ENCODE measurements at regions not wholly inside any gene's neighbourhood (a gene's known extent, or its start where the extent isn't known, plus 50 kb on each side); places are given as distances from the start of the nearest gene placed in this dataset.

DNA sequence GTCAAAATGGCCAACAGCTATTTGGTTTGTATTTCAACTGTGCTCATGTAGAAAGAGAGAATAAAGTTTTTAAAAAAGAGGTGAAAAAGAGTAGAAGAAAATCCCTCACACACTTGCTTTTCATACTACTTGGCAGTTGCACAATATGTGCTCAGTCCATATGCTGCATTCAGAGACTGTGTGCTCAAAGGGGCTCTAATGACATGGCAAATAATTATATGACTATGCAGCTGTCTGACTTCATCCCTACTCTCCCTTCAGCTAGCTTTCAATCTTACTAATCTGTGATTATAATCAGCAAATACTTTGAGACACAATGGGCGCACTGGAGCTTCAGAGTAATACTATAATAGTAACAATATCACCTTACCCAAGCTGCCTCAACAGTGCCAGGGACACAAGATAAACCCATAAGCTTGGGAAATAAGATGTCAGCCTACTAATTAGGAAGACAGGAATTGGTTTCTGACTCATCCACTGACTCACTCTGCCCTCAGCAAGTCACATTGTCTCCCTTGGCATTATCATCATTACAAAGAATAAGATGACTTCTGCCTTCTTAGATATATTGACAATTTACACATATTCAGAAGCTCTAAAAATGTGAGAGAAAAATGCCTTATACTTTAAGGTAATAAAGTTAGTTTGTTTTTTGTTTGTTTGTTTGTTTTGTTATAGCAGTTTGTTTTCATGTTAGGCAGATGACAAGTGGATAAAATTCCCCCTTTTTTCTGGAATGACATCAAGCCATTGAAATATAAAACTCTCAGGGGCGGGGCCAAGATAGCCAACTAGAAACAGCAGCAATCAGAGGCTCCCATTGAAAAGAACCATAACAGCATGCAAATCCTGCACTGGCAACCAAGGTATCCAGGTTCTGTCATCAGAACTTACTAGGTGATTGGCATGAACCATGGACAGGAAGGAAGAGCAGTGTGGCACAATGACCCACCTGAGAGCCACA lies 311.6 kb downstream of the FAM133A start:
- H3K9me3 ChIP-seq (ENCODE audit: insufficient read depth in 2 of 2, low read depth in 1 of 2, low read length in 1 of 2), result no peaks in the 10 kb centered on the region; a peak in 1 of 4 replicates
- H3K36me3 ChIP-seq (ENCODE audit: control insufficient read depth in 2 of 4, insufficient read depth in 4 of 4, low read length in 3 of 4), result no peaks in the 10 kb centered on the region
- no peak overlapping the region for H4K5ac ChIP-seq (ENCODE audit: insufficient read length, low read depth, low read length)
- no peak overlapping the region for H2BK12ac ChIP-seq (ENCODE audit: low read depth, low read length)
- H2AFZ ChIP-seq (ENCODE audit: low read length), result no peak overlapping the region
- H4K91ac ChIP-seq (replicated peaks; ENCODE audit: insufficient read length, low read length), result no peak overlapping the region
- H3K27me3 ChIP-seq (replicated peaks in 1 of 4; ENCODE audit: control insufficient read depth in 3 of 4, extremely low read depth in 1 of 4, insufficient read depth in 3 of 4, low read length in 3 of 4), result no peaks in the 10 kb centered on the region
- ChIA-PET POLR2A (ENCODE audit: partially characterized antibody) (no interaction called here), CTCF (ENCODE audit: partially characterized antibody) (no interaction called here)
- H3K23me2 ChIP-seq (ENCODE audit: low read depth, low read length), result no peaks in the 10 kb centered on the region
- FAIRE-seq (no peak), DNase-seq (ENCODE audit: low read depth in 1 of 2, low spot score in 2 of 2) (no peak)
- no peaks in the 10 kb centered on the region for H3K79me1 ChIP-seq (ENCODE audit: low read depth, low read length)
- H3K23ac ChIP-seq (ENCODE audit: insufficient read length), result no peak overlapping the region
- no peak overlapping the region for H2BK120ac ChIP-seq (replicated peaks; ENCODE audit: low read depth, low read length)
- H2BK15ac ChIP-seq (ENCODE audit: low read length), result no peak overlapping the region
- H3K79me2 ChIP-seq (ENCODE audit: control insufficient read depth in 1 of 2, insufficient read depth in 2 of 2, low read length in 2 of 2), result no peaks in the 10 kb centered on the region
- H3K18ac ChIP-seq (ENCODE audit: extremely low read depth, low read length), result no peak overlapping the region
- H3K27ac ChIP-seq (ENCODE audit: low read depth, low read length), result no peak overlapping the region
- no peak overlapping the region for H3K14ac ChIP-seq (ENCODE audit: insufficient read length)
- H4K20me1 ChIP-seq (replicated peaks in 1 of 2; ENCODE audit: control insufficient read depth in 1 of 2, insufficient read depth in 2 of 2, low read length in 2 of 2), result no peaks in the 10 kb centered on the region
- no peak overlapping the region for H3K9ac ChIP-seq (replicated peaks in 1 of 4; ENCODE audit: extremely low read depth in 1 of 4, low read depth in 3 of 4, low read length in 3 of 4)
- TF ChIP-seq BACH1 (IDR thresholded peaks at IDR 0.05; ENCODE audit: low read length), result no peak
- TF ChIP-seq SP2 (IDR thresholded peaks at IDR 0.05; ENCODE audit: low read length), result no peak
- TF ChIP-seq HDAC2 (IDR thresholded peaks at IDR 0.05; ENCODE audit: borderline replicate concordance in 1 of 2, low read depth in 2 of 2, low read length in 2 of 2), result no peak
- no peak for TF ChIP-seq SIN3A (conservative IDR thresholded peaks at IDR 0.05 in 1 of 2, IDR thresholded peaks at IDR 0.05 in 1 of 2; ENCODE audit: low read depth in 1 of 2, low read length in 2 of 2)
- no peak for TF ChIP-seq SP1 (IDR thresholded peaks at IDR 0.05; ENCODE audit: low read depth, low read length)
- TF ChIP-seq, protein P1, sequence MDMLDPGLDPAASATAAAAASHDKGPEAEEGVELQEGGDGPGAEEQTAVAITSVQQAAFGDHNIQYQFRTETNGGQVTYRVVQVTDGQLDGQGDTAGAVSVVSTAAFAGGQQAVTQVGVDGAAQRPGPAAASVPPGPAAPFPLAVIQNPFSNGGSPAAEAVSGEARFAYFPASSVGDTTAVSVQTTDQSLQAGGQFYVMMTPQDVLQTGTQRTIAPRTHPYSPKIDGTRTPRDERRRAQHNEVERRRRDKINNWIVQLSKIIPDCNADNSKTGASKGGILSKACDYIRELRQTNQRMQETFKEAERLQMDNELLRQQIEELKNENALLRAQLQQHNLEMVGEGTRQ (IDR thresholded peaks at IDR 0.05; ENCODE audit: low read length), result no peak
- no peaks in the 10 kb centered on the region for H3K4me1 ChIP-seq (replicated peaks in 1 of 4; ENCODE audit: control insufficient read depth in 3 of 4, insufficient read depth in 4 of 4, low read length in 3 of 4)
- no peak overlapping the region for H3K4me2 ChIP-seq (ENCODE audit: insufficient read depth in 1 of 2, low read depth in 2 of 2, low read length in 2 of 2)
- WGBS, 2 experiments (ENCODE audit: extremely low coverage in 1 of 2, insufficient coverage in 1 of 2, insufficient read length in 1 of 2, insufficient replicate concordance in 2 of 2, low coverage in 1 of 2, low lambda C conversion rate in 2 of 2, missing lambda C conversion rate in 1 of 2), result 86% methylated on average over 2 of the region's 2 CpGs; no CpG with 5 or more reads in 1 of the 2 experiments
- H3K56ac ChIP-seq (replicated peaks; ENCODE audit: insufficient read length, low read depth, low read length), result no peak overlapping the region
- no peak overlapping the region for H4K8ac ChIP-seq (ENCODE audit: extremely low read depth, insufficient read depth, low read length)
- no peak overlapping the region for H3K4me3 ChIP-seq (ENCODE audit: extremely low read depth in 1 of 4, insufficient read depth in 2 of 4, low read depth in 3 of 4, low read length in 4 of 4)
- H2BK5ac ChIP-seq (ENCODE audit: low read depth, low read length), result no peak overlapping the region
- no peak overlapping the region for H2BK20ac ChIP-seq (ENCODE audit: low read length)
- H3K4ac ChIP-seq (replicated peaks; ENCODE audit: insufficient read length, low read depth, low read length), result no peak overlapping the region
- no peak overlapping the region for H2AK5ac ChIP-seq (ENCODE audit: low read depth, low read length)
